Spleen (tissue), 7 donors: ENCODE measurements at regions not wholly inside any gene's neighbourhood (a gene's known extent, or its start where the extent isn't known, plus 50 kb on each side); places are given as distances from the start of the nearest gene placed in this dataset.

Experiments used
- CTCF ChIP-seq, 11 experiments: fragments of 200-600 bp in 7 of 11; fragments of 450-650 bp in 4 of 11; sonication (generic) in 4 of 11; IDR thresholded peaks in 8 of 11; conservative IDR thresholded peaks in 3 of 11; 1 replicate in 7 of 11; 2 replicates in 4 of 11; pipeline versions ENCODE4 v1.4.0 to v1.8.0; 2016 to 2021; ENCODE audit warnings: antibody characterized with exemption in 11 of 11, inconsistent platforms in 4 of 11, mild to moderate bottlenecking in 1 of 11
- POLR2A ChIP-seq, 3 donors: fragments of 450-650 bp; IDR thresholded peaks; one replicate each; pipeline ENCODE4 v1.5.1; 2017; ENCODE audit warnings: antibody characterized with exemption in 3 of 3, mild to moderate bottlenecking in 1 of 3
- donor health status: DM: no; HTN: no; CAD: no; lungs with moderate emphysema.
- donor health status: DM: no; HTN: no; CAD: no.
- donor health status: DM: no; HTN: no; CAD: no.

- no peak for TF ChIP-seq CTCF (IDR thresholded peaks at IDR 0.05 in 8 of 11, conservative IDR thresholded peaks at IDR 0.05 in 3 of 11)
- no peak for TF ChIP-seq POLR2A (IDR thresholded peaks at IDR 0.05)
These were observed 159.9 kb upstream of the TNFAIP3 start for GRCh38 chr6:137707038-137707589.
